KMS-11 (cell line): ENCODE measurements at regions not wholly inside any gene's neighbourhood (a gene's known extent, or its start where the extent isn't known, plus 50 kb on each side); places are given as distances from the start of the nearest gene placed in this dataset.

Experiments used
- H2AFZ ChIP-seq: fragments of 200-600 bp; sonication (generic); 2 replicates; pipeline ENCODE4 v1.6.1; 2016; ENCODE audit warnings: antibody characterized with exemption, mixed run types, low read depth
- H3K27ac ChIP-seq: fragments of 200-600 bp; sonication (generic); 2 replicates; pipeline ENCODE4 v1.6.1; 2016; ENCODE audit warnings: mild to moderate bottlenecking, mixed run types
- H3K27me3 ChIP-seq: fragments of 200-600 bp; sonication (generic); 2 replicates; pipeline ENCODE4 v1.6.1; 2017; ENCODE audit warnings: mild to moderate bottlenecking, low read depth, mixed run types, moderate library complexity; ENCODE audit not compliant: insufficient read depth
- H3K36me3 ChIP-seq: fragments of 200-600 bp; sonication (generic); 2 replicates; pipeline ENCODE4 v1.6.1; 2017; ENCODE audit warnings: mild to moderate bottlenecking, mixed run types; ENCODE audit not compliant: insufficient read depth
- H3K4me1 ChIP-seq: fragments of 200-600 bp; sonication (generic); 2 replicates; pipeline ENCODE4 v1.6.1; 2016; ENCODE audit warnings: mild to moderate bottlenecking, low read depth, mixed run types; ENCODE audit not compliant: poor library complexity, severe bottlenecking
- H3K4me2 ChIP-seq: fragments of 200-600 bp; sonication (generic); 2 replicates; pipeline ENCODE4 v1.7.0; 2016; ENCODE audit warnings: mild to moderate bottlenecking, mixed run types
- H3K4me3 ChIP-seq: fragments of 200-600 bp; sonication (generic); IDR thresholded peaks from 2 replicates; pipeline ENCODE4 v1.6.1; 2017; ENCODE audit warnings: low read depth, low read length, mixed read lengths; ENCODE audit not compliant: insufficient read depth
- H3K79me2 ChIP-seq: fragments of 200-600 bp; sonication (generic); 2 replicates; pipeline ENCODE4 v1.6.1; 2016; ENCODE audit warnings: low read depth, mixed run types; ENCODE audit not compliant: insufficient read depth
- H3K9ac ChIP-seq: fragments of 200-600 bp; sonication (generic); 2 replicates; pipeline ENCODE4 v1.6.1; 2016; ENCODE audit warnings: mild to moderate bottlenecking, mixed run types
- H4K20me1 ChIP-seq: fragments of 200-600 bp; sonication (generic); 2 replicates; pipeline ENCODE4 v1.6.1; 2016; ENCODE audit warnings: mild to moderate bottlenecking, mixed run types; ENCODE audit not compliant: insufficient read depth
- TF ChIP-seq, protein P1 (sequence below): fragments of 200-600 bp; sonication (generic); conservative IDR thresholded peaks from 2 replicates; pipeline ENCODE4 v1.6.1; 2017; ENCODE audit warnings: low read depth, mild to moderate bottlenecking, antibody characterized with exemption, low read length, moderate library complexity, mixed read lengths

DNA sequence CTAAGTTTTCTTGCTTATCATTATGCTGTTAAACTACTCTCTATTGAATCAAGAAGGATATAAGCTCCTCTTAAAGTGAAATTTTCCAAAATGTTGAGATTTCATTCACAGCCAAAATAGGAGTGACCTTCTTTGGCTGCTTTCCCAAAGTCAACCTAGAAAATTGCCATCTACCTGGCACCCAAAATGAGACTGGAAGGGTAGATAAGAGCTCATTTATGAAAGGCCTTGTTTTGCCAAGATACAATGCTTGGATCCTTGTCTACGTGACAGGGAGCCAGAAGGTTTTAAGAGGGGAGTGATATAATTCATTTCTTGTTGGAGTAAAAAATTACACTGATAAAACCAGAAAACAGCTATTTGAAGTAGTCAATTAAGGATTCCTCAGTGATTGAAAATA lies 287.1 kb downstream of the IZUMO3 start:
- no peak overlapping the region for H3K27ac ChIP-seq
- no peaks in the 10 kb centered on the region for H3K36me3 ChIP-seq
- TF ChIP-seq, protein P1, sequence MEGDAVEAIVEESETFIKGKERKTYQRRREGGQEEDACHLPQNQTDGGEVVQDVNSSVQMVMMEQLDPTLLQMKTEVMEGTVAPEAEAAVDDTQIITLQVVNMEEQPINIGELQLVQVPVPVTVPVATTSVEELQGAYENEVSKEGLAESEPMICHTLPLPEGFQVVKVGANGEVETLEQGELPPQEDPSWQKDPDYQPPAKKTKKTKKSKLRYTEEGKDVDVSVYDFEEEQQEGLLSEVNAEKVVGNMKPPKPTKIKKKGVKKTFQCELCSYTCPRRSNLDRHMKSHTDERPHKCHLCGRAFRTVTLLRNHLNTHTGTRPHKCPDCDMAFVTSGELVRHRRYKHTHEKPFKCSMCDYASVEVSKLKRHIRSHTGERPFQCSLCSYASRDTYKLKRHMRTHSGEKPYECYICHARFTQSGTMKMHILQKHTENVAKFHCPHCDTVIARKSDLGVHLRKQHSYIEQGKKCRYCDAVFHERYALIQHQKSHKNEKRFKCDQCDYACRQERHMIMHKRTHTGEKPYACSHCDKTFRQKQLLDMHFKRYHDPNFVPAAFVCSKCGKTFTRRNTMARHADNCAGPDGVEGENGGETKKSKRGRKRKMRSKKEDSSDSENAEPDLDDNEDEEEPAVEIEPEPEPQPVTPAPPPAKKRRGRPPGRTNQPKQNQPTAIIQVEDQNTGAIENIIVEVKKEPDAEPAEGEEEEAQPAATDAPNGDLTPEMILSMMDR = no peak
- H3K4me1 ChIP-seq = no peaks in the 10 kb centered on the region
- no peak overlapping the region for H2AFZ ChIP-seq
- no peak overlapping the region for H3K9ac ChIP-seq
- no peaks in the 10 kb centered on the region for H3K79me2 ChIP-seq
- H3K4me2 ChIP-seq = no peak overlapping the region
- H3K27me3 ChIP-seq = no peaks in the 10 kb centered on the region
- H3K4me3 ChIP-seq = no peak overlapping the region
- no peaks in the 10 kb centered on the region for H4K20me1 ChIP-seq

- Histone ChIP-seq H4K20me1 (no peaks in the 10 kb centered on the region), H3K79me2 (no peaks in the 10 kb centered on the region), H3K4me3 (no peak overlapping the region), H3K9ac (no peak overlapping the region), H2AFZ (no peak overlapping the region), H3K27ac (no peak overlapping the region), H3K4me1 (no peaks in the 10 kb centered on the region), H3K4me2 (no peak overlapping the region), H3K27me3 (no peaks in the 10 kb centered on the region), H3K36me3 (no peaks in the 10 kb centered on the region)
- TF ChIP-seq, protein P1 = no peak
These were observed 288.0 kb downstream of the IZUMO3 start for GRCh38 chr9:24257726-24258125.

DNA sequence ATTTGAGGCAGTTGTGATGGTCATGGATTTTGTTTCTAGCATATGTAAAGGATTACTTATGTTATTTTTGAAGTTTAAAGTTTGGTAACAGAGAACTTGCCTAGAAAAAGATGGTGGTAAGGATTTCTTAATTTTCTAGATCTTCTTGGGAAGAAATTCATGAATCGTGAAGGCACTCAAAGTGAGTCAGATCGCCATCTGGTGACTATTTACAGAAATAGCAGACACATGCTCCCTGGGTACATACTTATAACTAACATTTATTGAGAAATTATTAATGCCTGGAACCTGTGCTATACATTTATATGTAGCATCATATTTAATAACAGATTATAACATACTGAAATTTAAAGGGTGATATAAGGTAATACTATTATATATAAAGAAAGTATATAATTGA lies 299.7 kb downstream of the IZUMO3 start:
- no peaks in the 10 kb centered on the region for H3K36me3 ChIP-seq
- no peak overlapping the region for H3K4me2 ChIP-seq
- no peak overlapping the region for H3K4me3 ChIP-seq
- no peaks in the 10 kb centered on the region for H3K79me2 ChIP-seq
- H3K4me1 ChIP-seq = peaks cover 46% of the 10 kb centered on the region
- no peak overlapping the region for H3K27ac ChIP-seq
- no peak overlapping the region for H2AFZ ChIP-seq
- no peak overlapping the region for H3K9ac ChIP-seq
- H3K27me3 ChIP-seq = no peaks in the 10 kb centered on the region
- H4K20me1 ChIP-seq = no peaks in the 10 kb centered on the region
- TF ChIP-seq, protein P1 = peak; percentile 58

- TF ChIP-seq, protein P1 = no peak
- Histone ChIP-seq H3K4me3 (no peak overlapping the region), H3K27me3 (no peaks in the 10 kb centered on the region), H2AFZ (peak overlapping the region; percentile 56), H3K27ac (peak overlapping the region; percentile 76), H3K79me2 (no peaks in the 10 kb centered on the region), H3K36me3 (no peaks in the 10 kb centered on the region), H4K20me1 (no peaks in the 10 kb centered on the region), H3K4me1 (peaks cover 52% of the 10 kb centered on the region), H3K9ac (peak overlapping the region; percentile 38; the same call in 1 of the 2 replicates), H3K4me2 (peak overlapping the region; percentile 81)
These were observed 303.1 kb downstream of the IZUMO3 start for GRCh38 chr9:24242576-24242975.
